ENCODE measurements at regions not wholly inside any gene's neighbourhood (a gene's known extent, or its start where the extent isn't known, plus 50 kb on each side); places are given as distances from the start of the nearest gene placed in this dataset.

DNA sequence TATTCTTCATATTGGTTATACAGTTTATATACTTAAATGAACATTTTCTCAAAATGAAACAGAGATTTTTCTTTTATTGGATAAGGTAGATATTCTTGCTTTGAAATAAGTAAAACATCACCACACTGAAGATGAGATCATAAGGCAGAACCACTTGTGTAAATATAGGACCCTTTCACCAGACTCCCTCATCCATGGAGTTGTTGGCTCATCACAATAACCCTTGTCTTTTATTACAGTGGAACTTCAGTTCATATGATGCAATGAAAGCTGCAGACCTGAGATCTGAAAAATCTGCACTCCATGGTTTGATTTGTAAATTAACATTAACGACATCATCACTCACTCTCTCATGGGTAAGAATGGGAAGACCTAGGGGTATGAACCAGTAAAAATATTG lies 51.9 kb upstream of the DBX2 start:
- DNase-seq (ENCODE audit: low spot score), result no peak

DNA sequence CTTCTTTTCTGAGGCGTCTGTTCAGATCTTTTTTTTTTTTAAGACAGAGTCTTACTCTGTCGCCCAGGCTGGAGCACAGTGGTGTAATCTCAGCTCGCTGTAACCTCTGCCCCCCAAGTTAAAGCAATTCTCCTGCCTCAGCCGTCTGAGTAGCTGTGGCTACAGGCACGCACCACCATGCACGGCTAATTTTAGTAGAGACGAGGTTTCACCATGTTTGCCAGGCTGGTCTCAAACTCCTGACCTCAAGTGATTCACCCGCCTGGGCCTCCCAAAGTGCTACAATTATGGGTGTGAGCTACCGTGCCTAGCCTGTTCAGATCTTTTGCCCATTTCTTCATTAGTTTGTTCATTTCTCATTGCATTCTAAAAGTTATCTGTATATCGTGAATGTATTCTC lies 55.1 kb upstream of the DBX2 start:
- no peak for DNase-seq (ENCODE audit: low spot score)

DNA sequence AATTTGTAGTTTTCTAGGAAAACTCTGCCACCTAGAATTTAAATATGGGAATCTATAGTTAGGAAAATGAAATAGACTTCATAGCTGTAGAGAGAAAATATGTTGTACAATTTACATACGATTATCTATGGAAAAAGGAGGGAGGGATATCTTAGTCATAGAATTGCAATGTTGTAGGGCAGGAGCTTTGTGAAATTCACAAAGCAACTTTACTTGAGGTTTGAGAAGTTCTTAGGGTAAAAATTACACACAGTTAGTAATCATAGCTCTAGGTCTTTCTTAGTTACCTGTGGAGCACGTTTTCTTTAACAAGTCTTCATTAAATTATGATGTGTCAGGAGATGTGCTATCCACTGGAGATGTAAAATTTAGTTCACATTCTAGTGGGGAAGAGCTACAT lies 61.4 kb upstream of the DBX2 start:
- no peak for DNase-seq (ENCODE audit: low spot score)

GRCh38 chr12:45121224-45121623 lies 70.3 kb upstream of the DBX2 start:
- no peak for DNase-seq (ENCODE audit: low spot score)

DNA sequence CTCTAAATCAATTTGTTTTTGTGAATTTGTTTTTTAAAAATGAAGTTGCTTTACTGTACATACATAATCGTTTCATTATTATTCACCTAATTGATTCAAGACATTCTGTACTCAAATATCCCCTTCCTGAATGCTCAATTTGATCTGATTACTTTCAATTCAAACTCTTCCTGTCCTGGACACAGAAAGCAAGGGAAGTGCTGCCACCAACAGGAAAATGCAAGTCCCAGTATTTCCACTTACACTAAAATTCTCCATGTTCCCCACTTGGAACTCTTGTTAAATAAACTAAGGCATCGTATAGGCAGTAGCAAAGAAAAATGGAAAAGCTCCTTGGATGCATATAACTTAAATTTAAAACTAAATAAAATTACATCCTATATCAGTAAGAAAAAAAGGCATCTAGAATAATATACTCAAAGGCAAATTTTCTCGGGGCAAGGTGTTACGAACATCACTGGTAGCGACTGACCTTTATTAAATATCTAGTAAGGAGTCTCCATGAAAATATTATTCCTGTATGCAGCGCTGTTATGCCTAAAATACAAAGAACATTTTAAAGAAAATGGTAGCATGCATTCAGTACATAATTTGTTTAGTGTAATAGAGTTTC lies 72.0 kb upstream of the DBX2 start:
- DNase-seq (ENCODE audit: low spot score), result peak; percentile 57

GRCh38 chr12:45124485-45125155 lies 73.7 kb upstream of the DBX2 start:
- no peak for DNase-seq (ENCODE audit: low spot score)

DNA sequence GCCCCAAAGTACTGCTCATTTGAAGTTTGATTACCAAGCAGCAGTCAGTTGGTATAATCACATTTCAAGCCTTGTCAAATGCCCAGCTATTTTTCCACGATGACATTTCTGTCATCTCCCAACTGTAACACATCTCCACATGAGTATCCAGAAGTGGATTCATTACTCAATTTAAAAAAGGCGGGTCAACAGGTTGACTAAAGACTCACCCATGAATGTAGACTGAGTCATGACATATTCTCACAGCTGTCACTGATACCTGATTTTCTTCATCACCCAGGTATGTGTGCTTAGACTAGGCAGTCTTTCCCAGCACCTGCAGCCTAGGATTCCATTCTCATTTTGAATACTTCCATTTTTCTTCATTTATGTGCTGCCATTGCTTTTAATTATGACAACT lies 75.1 kb upstream of the DBX2 start:
- DNase-seq (ENCODE audit: low spot score), result no peak

- no peak for DNase-seq (ENCODE audit: low spot score)
Observed at GRCh38 chr12:45128637-45129036, 77.7 kb upstream of the DBX2 start.

- peak; percentile 73 for DNase-seq (ENCODE audit: low spot score)
Observed at GRCh38 chr12:45130881-45131281, 80.0 kb upstream of the DBX2 start.

GRCh38 chr12:45131506-45131905 lies 80.6 kb upstream of the DBX2 start:
- no peak for DNase-seq (ENCODE audit: low spot score)

DNA sequence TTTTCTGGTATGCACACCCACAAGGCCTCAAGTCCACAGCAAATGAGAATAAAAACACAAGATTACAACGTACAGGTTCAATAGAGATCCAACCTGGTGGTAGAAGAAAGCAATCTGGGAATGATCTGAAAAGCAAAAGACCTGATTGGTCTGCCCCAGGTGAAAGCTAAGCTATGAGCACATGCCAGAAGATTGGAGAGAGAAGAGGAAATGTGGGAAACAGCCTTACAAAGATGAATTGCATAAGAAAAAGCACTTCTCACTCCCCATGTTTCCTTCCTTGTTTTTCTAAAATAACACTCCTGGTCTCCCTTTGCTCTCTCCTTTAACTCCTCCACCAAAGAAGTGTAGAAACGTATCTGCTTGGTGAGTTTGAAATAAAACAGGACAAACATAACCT lies 77.3 kb upstream of the ANO6 start:
- DNase-seq (ENCODE audit: low spot score), result no peak

DNA sequence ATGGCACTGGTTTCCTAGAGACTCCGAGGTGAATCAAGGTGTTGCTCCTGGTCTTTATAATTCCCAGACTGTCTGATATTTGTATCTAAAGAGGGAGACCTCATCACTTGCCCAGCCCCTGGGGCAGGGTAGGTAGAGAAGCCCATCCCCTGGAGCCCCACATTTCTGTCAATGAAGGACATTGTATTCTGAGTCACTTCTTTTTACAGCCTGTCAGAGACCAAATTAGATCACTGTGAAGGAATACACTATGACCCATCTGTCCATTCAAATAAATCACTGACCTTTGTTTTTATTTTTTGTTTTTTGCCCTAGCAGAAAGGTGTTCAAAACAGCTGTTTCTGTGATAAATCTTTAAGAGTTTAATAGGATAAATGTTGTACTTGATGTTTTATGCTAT lies 67.9 kb upstream of the ANO6 start:
- no peak for DNase-seq (ENCODE audit: low spot score)

DNA sequence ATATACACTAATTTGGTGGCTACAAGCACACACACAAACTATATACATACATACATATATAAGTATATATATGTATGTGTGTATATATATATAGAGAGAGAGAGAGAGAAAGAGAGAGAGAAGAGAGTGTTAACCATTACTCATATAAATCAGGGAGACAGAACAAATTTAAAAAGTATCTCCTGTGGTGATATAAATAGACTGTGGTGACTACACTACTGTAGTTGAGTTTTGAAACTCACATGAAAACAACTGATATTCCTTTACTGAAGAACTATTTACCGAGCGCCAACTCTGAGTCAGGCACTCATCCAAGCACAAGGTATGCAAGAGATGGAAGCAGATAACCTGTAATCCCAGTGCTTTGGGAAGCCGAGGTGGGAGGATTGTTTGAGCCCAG lies 67.3 kb upstream of the ANO6 start:
- no peak for DNase-seq (ENCODE audit: low spot score)

DNA sequence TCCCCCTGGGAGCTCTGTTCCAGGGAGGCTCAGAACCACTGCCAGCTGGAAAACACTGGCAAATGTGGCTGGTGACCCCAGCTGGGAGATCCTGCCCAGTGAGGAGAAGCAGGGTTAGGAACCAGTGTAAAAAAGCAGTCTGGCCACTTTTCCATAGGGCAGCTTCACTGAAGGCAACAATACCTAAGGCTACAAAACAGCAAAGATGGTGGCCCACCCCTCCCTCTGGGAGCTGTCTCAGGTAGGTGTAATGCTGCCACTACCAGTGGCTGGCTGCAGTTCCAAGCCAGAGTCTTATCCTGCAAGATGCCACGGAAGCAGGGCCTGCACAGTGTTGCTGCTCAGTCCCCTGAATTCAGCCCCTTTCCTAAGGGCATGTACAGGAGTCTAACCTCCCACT lies 50.6 kb upstream of the ANO6 start:
- DNase-seq (ENCODE audit: low spot score), result no peak

DNA sequence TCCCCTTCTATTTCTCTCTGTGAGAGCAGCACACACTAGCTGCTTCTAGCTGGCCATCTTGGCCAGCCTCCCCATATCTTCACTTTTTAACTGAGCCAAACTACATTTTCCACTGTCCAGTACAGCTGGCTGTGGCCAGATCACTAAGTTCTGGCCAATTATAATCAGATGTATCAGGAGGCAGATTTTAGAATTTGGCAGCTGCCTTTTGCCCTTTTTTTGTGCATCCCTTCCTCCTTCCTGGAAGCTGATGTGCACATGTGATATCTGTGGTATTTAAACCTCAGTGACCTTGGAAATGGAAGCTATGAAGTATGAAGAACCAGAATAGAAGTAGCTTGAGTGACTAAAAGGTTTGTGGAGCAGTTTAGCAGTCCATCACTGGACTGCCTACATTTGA lies 49.8 kb upstream of the ANO6 start:
- no peak for DNase-seq (ENCODE audit: low spot score)
